GM12878 (cell line): ENCODE measurements at regions not wholly inside any gene's neighbourhood (a gene's known extent, or its start where the extent isn't known, plus 50 kb on each side); places are given as distances from the start of the nearest gene placed in this dataset.

Experiments used
- ATAC-seq: fragments of 200-7000 bp; cut with Tn5 transposase; 3 replicates; pipeline ENCODE4 v1.9.1; 2020; ENCODE audit warnings: mild to moderate bottlenecking, moderate library complexity
- BruUV-seq: library from RNA; stranded (reverse); fragments of 400-500 nt; replicated peaks from 2 replicates; lab custom pipeline; 2021; lab: Mats Ljungman, UMichigan
- CTCF ChIA-PET: fragments of 300-600 bp; sonication (Branson Sonifier 250); formaldehyde crosslinking; extraction: SDS; loops from one replicate; lab custom pipeline; 2021; ENCODE audit warnings: inconsistent platforms; lab: Yijun Ruan, JAX
- POLR2A ChIA-PET: fragments of 350-600 bp; formaldehyde crosslinking; extraction: SDS; loops from one replicate; lab custom pipeline; 2021; ENCODE audit warnings: inconsistent platforms; lab: Charles Lee
- RAD21 ChIA-PET: fragments of 300-600 bp; sonication (Branson Sonifier 250); formaldehyde crosslinking; loops from one replicate; lab custom pipeline; 2023; ENCODE audit warnings: antibody characterized with exemption; ENCODE audit not compliant: unreplicated experiment; lab: Charles Lee
- SMC1A ChIA-PET: fragments of 300-600 bp; sonication (Branson Sonifier 250); formaldehyde crosslinking; loops from one replicate; lab custom pipeline; 2023; ENCODE audit not compliant: unreplicated experiment, uncharacterized antibody; lab: Charles Lee
- DNase-seq: peaks from one replicate; pipeline ENCODE4 v3.0.0-alpha.2; 2011; ENCODE audit warnings: low read depth, low spot score
- FAIRE-seq: peaks from 3 replicates; lab custom pipeline; 2011; peaks lifted over from hg19 to GRCh38; lab: Jason Lieb, UNC
- H2AFZ ChIP-seq: 2 replicates; pipeline ENCODE4 v1.6.0; 2011; ENCODE audit warnings: low read depth, low read length, control low read depth; ENCODE audit not compliant: control insufficient read depth
- H3K27ac ChIP-seq: 2 replicates; pipeline ENCODE4 v1.5.1; 2011; ENCODE audit warnings: control low read depth; ENCODE audit not compliant: control insufficient read depth, insufficient read depth
- H3K27me3 ChIP-seq, 2 experiments: replicated peaks in 1 of 2; 2 replicates each; pipeline versions ENCODE4 v1.6.0 to v1.6.1; 2011; ENCODE audit warnings: low read length in 1 of 2; ENCODE audit not compliant: control insufficient read depth in 2 of 2, insufficient read depth in 2 of 2
- H3K36me3 ChIP-seq, 2 experiments: 2 replicates each; pipeline ENCODE4 v1.5.1; 2011; ENCODE audit warnings: low read length in 1 of 2; ENCODE audit not compliant: control insufficient read depth in 2 of 2, insufficient read depth in 2 of 2
- H3K4me1 ChIP-seq: 2 replicates; pipeline ENCODE4 v1.6.1; 2011; ENCODE audit warnings: mild to moderate bottlenecking, low read length, moderate library complexity, mixed read lengths; ENCODE audit not compliant: control insufficient read depth, insufficient read depth
- H3K4me2 ChIP-seq: 2 replicates; pipeline ENCODE4 v1.6.0; 2011; ENCODE audit warnings: control low read depth; ENCODE audit not compliant: control insufficient read depth, insufficient read depth
- H3K4me3 ChIP-seq: fragments of 200-600 bp; sonication (generic); 2 replicates; pipeline ENCODE4 v1.5.1; 2016
- H3K79me2 ChIP-seq: 2 replicates; pipeline ENCODE4 v1.6.0; 2011; ENCODE audit warnings: low read length; ENCODE audit not compliant: control insufficient read depth, insufficient read depth
- H3K9ac ChIP-seq: 2 replicates; pipeline ENCODE4 v1.8.0; 2011; ENCODE audit warnings: low read length, control low read depth, mixed read lengths; ENCODE audit not compliant: control insufficient read depth, insufficient read depth
- H3K9me3 ChIP-seq: replicated peaks from 3 replicates; pipeline ENCODE4 v1.5.1; 2011; ENCODE audit warnings: mild to moderate bottlenecking, low read length; ENCODE audit not compliant: control insufficient read depth, insufficient read depth
- H4K20me1 ChIP-seq: 2 replicates; pipeline ENCODE4 v1.6.0; 2011; ENCODE audit not compliant: control insufficient read depth, insufficient read depth
- ASH2L ChIP-seq: fragments of 300-600, 200-600 bp; sonication (generic); IDR thresholded peaks from 2 replicates; pipeline ENCODE4 v1.6.1; 2017; ENCODE audit warnings: low read depth, mild to moderate bottlenecking, borderline replicate concordance
- ATF7 ChIP-seq: fragments of 450-650 bp; IDR thresholded peaks from 2 replicates; pipeline ENCODE4 v1.6.1; 2016; ENCODE audit warnings: low read depth, mild to moderate bottlenecking
- CBFB ChIP-seq: IDR thresholded peaks from 2 replicates; pipeline ENCODE4 v1.6.1; 2016; ENCODE audit warnings: antibody characterized with exemption, low read depth
- CREM ChIP-seq: IDR thresholded peaks from 2 replicates; pipeline ENCODE4 v1.6.1; 2014; ENCODE audit warnings: antibody characterized with exemption, low read depth
- CTCF ChIP-seq, 3 experiments: IDR thresholded peaks in 2 of 3; conservative IDR thresholded peaks in 1 of 3; 2 replicates each; pipeline ENCODE4 v1.5.1; 2011; ENCODE audit warnings: low read depth in 3 of 3, low read length in 3 of 3, mild to moderate bottlenecking in 3 of 3, control low read depth in 2 of 3, moderate library complexity in 2 of 3, inconsistent platforms in 1 of 3, mixed read lengths in 1 of 3; ENCODE audit not compliant: control insufficient read depth in 2 of 3, insufficient read depth in 1 of 3; ENCODE audit errors: extremely low read depth in 1 of 3
- DPF2 ChIP-seq: fragments of 450-650 bp; IDR thresholded peaks from 2 replicates; pipeline ENCODE4 v1.6.1; 2017; ENCODE audit warnings: mild to moderate bottlenecking
- FOXM1 ChIP-seq: IDR thresholded peaks from 2 replicates; pipeline ENCODE4 v1.6.1; 2012; ENCODE audit warnings: low read depth, mild to moderate bottlenecking, inconsistent platforms, low read length, moderate library complexity
- HDGF ChIP-seq: fragments of 450-650 bp; IDR thresholded peaks from 2 replicates; pipeline ENCODE4 v1.6.1; 2016; ENCODE audit warnings: antibody characterized with exemption
- SMARCA5 ChIP-seq: fragments of 450-650 bp; IDR thresholded peaks from 2 replicates; pipeline ENCODE4 v1.6.1; 2017; ENCODE audit warnings: mild to moderate bottlenecking
- SMC3 ChIP-seq: IDR thresholded peaks from 2 replicates; pipeline ENCODE4 v1.6.1; 2011; ENCODE audit warnings: low read length, improper control_type of control experiment, borderline replicate concordance
- YBX1 ChIP-seq: fragments of 450-650 bp; IDR thresholded peaks from 2 replicates; pipeline ENCODE4 v1.6.1; 2016; ENCODE audit warnings: antibody characterized with exemption
- WGBS: methylation state at CpG from one replicate; pipeline ENCODE4 v1.1.6; 2016; ENCODE audit warnings: low lambda C conversion rate; ENCODE audit not compliant: insufficient replicate concordance, insufficient coverage; ENCODE audit errors: missing lambda C conversion rate; 5-methylcytosine and 5-hydroxymethylcytosine counted together
- in situ Hi-C: fragments of 300-500 bp; cut with MboI; formaldehyde crosslinking; loops from 9 replicates; pipeline ENCODE4 v1.14.3; 2018; ENCODE audit warnings: mixed read lengths
- intact Hi-C: fragments of 100-400 bp; cut with micrococcal nuclease; formaldehyde crosslinking; loops from one replicate; pipeline ENCODE4 v1.14.2; 2022; ENCODE audit not compliant: unreplicated experiment
- TF ChIP-seq, protein P1 (sequence below): fragments of 450-650 bp; IDR thresholded peaks from 2 replicates; pipeline ENCODE4 v1.6.1; 2017; ENCODE audit warnings: mild to moderate bottlenecking, low read depth, inconsistent platforms; ENCODE audit not compliant: poor library complexity, severe bottlenecking
- TF ChIP-seq, protein P2 (sequence below): fragments of 450-650 bp; IDR thresholded peaks from 2 replicates; pipeline ENCODE4 v1.6.1; 2017; ENCODE audit warnings: antibody characterized with exemption, mild to moderate bottlenecking, moderate library complexity
- TF ChIP-seq, protein P3 (sequence below): IDR thresholded peaks from 2 replicates; pipeline ENCODE4 v1.6.1; 2012; ENCODE audit warnings: low read depth, low read length, improper control_type of control experiment
- TF ChIP-seq, protein P4 (sequence below): IDR thresholded peaks from 2 replicates; pipeline ENCODE4 v1.6.1; 2012; ENCODE audit warnings: low read depth, low read length, improper control_type of control experiment

DNA sequence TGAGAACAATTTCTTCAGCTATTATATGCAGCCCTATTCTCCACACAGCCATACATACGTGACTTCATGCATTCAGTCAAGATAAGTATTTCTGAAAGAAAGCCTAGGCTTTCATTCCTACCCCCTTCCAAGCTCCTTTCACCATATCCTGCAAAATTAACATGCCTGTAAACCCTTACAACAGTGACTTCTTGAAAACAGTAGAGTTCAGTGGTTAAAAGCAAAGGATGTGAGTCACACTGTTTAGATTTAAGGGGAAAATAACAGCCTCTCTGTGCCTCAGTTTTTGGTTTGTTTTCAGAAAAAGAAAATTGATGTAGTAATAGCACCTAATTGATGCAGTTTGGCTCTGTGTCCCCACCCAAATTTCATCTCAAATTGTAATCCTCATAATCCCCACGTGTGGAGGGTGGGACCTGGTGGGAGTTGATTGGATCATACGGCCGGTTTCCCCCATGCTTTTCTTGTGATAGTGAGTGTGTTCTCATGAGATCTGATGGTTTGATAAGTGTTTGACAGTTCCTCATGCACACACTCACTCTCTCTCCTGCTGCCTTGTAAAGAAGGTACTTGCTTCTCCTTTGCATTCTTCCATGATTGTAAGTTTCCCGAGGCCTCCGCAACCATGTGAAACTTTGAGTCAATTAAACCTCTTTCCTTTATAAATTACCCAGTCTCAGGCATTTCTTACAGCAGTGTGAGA lies 264.8 kb downstream of the CETN3 start:
- WGBS, result 90% methylated on average over 6 of the region's 6 CpGs
- Histone ChIP-seq H4K20me1 (no peaks in the 10 kb centered on the region), H3K4me2 (no peak overlapping the region), H3K9ac (no peak overlapping the region), H3K27me3 (no peaks in the 10 kb centered on the region), H3K9me3 (no peaks in the 10 kb centered on the region; the same call in 2 of the 3 replicates), H3K4me3 (no peak overlapping the region), H3K4me1 (no peaks in the 10 kb centered on the region), H3K36me3 (no peaks in the 10 kb centered on the region), H3K79me2 (no peaks in the 10 kb centered on the region), H2AFZ (no peak overlapping the region), H3K27ac (no peak overlapping the region)
- ChIA-PET RAD21 (no interaction called here), CTCF (interaction anchor here (1.0 kb wide), 1 partner anchor 13 kb away, joined by 3 read pairs; no protein-coding TSS in a partner anchor), SMC1A (no interaction called here), POLR2A (no interaction called here)
- intact Hi-C loops (no loop called here), in situ Hi-C loops (no loop called here)
- FAIRE-seq, result no peak
- ATAC-seq, result no peak
- no TSS peak for BruUV-seq
- no peak for DNase-seq
- TF ChIP-seq, protein P1, sequence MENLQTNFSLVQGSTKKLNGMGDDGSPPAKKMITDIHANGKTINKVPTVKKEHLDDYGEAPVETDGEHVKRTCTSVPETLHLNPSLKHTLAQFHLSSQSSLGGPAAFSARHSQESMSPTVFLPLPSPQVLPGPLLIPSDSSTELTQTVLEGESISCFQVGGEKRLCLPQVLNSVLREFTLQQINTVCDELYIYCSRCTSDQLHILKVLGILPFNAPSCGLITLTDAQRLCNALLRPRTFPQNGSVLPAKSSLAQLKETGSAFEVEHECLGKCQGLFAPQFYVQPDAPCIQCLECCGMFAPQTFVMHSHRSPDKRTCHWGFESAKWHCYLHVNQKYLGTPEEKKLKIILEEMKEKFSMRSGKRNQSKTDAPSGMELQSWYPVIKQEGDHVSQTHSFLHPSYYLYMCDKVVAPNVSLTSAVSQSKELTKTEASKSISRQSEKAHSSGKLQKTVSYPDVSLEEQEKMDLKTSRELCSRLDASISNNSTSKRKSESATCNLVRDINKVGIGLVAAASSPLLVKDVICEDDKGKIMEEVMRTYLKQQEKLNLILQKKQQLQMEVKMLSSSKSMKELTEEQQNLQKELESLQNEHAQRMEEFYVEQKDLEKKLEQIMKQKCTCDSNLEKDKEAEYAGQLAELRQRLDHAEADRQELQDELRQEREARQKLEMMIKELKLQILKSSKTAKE, result no peak
- TF ChIP-seq SMARCA5 (no peak), YBX1 (no peak), DPF2 (no peak), ATF7 (no peak), FOXM1 (no peak), CBFB (no peak), CTCF (IDR thresholded peaks at IDR 0.05 in 2 of 3, conservative IDR thresholded peaks at IDR 0.05 in 1 of 3; ENCODE audit: control insufficient read depth in 2 of 3, extremely low read depth in 1 of 3, insufficient read depth in 1 of 3, low read depth in 3 of 3, low read length in 3 of 3) (no peak), HDGF (no peak), SMC3 (no peak), CREM (no peak), ASH2L (no peak)
- TF ChIP-seq, protein P2, sequence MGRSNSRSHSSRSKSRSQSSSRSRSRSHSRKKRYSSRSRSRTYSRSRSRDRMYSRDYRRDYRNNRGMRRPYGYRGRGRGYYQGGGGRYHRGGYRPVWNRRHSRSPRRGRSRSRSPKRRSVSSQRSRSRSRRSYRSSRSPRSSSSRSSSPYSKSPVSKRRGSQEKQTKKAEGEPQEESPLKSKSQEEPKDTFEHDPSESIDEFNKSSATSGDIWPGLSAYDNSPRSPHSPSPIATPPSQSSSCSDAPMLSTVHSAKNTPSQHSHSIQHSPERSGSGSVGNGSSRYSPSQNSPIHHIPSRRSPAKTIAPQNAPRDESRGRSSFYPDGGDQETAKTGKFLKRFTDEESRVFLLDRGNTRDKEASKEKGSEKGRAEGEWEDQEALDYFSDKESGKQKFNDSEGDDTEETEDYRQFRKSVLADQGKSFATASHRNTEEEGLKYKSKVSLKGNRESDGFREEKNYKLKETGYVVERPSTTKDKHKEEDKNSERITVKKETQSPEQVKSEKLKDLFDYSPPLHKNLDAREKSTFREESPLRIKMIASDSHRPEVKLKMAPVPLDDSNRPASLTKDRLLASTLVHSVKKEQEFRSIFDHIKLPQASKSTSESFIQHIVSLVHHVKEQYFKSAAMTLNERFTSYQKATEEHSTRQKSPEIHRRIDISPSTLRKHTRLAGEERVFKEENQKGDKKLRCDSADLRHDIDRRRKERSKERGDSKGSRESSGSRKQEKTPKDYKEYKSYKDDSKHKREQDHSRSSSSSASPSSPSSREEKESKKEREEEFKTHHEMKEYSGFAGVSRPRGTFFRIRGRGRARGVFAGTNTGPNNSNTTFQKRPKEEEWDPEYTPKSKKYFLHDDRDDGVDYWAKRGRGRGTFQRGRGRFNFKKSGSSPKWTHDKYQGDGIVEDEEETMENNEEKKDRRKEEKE, result no peak
- TF ChIP-seq, protein P3, sequence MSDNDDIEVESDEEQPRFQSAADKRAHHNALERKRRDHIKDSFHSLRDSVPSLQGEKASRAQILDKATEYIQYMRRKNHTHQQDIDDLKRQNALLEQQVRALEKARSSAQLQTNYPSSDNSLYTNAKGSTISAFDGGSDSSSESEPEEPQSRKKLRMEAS, result no peak
- TF ChIP-seq, protein P4, sequence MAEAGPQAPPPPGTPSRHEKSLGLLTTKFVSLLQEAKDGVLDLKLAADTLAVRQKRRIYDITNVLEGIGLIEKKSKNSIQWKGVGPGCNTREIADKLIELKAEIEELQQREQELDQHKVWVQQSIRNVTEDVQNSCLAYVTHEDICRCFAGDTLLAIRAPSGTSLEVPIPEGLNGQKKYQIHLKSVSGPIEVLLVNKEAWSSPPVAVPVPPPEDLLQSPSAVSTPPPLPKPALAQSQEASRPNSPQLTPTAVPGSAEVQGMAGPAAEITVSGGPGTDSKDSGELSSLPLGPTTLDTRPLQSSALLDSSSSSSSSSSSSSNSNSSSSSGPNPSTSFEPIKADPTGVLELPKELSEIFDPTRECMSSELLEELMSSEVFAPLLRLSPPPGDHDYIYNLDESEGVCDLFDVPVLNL, result no peak
